8988T (cell line): ENCODE measurements at regions not wholly inside any gene's neighbourhood (a gene's known extent, or its start where the extent isn't known, plus 50 kb on each side); places are given as distances from the start of the nearest gene placed in this dataset.
"Not testable (repeated sequence)": the region's sequence is repeated elsewhere in the genome, so short reads cannot be mapped to it uniquely, and the experiment has no call there.

ENCODE experiments used
- DNase-seq: peaks from one replicate; pipeline ENCODE4 v3.0.0; 2011

- no peak for DNase-seq
Observed at GRCh38 chr9:108762348-108763055, 93.3 kb downstream of the ACTL7B start.

- peak; percentile 35 for DNase-seq
Observed at GRCh38 chr9:108761655-108762347, 94.0 kb downstream of the ACTL7B start.

- no peak for DNase-seq
Observed at GRCh38 chr9:108760841-108761240, 94.9 kb downstream of the ACTL7B start.

GRCh38 chr9:108759835-108760234, 96.0 kb downstream of the ACTL7B start:
- DNase-seq: no peak

GRCh38 chr9:108759399-108759798, 96.4 kb downstream of the ACTL7B start:
- DNase-seq: no peak

- no peak for DNase-seq
Observed at GRCh38 chr9:108756746-108757490, 98.9 kb downstream of the ACTL7B start.

GRCh38 chr9:108755979-108756378, 99.8 kb downstream of the ACTL7B start:
- DNase-seq: no peak

- DNase-seq: no peak
Observed at GRCh38 chr9:108751369-108751768, 104.4 kb downstream of the ACTL7B start.

- DNase-seq: no peak
Observed at GRCh38 chr9:108750661-108751215, 105.0 kb downstream of the ACTL7B start.

- DNase-seq: no peak
Observed at GRCh38 chr9:108748776-108749175, 107.0 kb downstream of the ACTL7B start.

- DNase-seq: no peak
Observed at GRCh38 chr9:108746864-108747263, 108.9 kb downstream of the ACTL7B start.

- DNase-seq: no peak
Observed at GRCh38 chr9:108746001-108746400, 109.8 kb downstream of the ACTL7B start.

GRCh38 chr9:108744641-108745040, 111.1 kb downstream of the ACTL7B start:
- DNase-seq: no peak

- no peak for DNase-seq
Observed at GRCh38 chr9:108743901-108744371, 111.8 kb downstream of the ACTL7B start.

- no peak for DNase-seq
Observed at GRCh38 chr9:108743416-108743815, 112.4 kb downstream of the ACTL7B start.

GRCh38 chr9:108742191-108742590, 113.6 kb downstream of the ACTL7B start:
- DNase-seq: no peak

GRCh38 chr9:108731292-108731691, 124.5 kb downstream of the ACTL7B start:
- DNase-seq: not testable (repeated sequence)

- no peak for DNase-seq
Observed at GRCh38 chr9:108727580-108728111, 128.1 kb downstream of the ACTL7B start.

- no peak for DNase-seq
Observed at GRCh38 chr9:108724652-108725051, 131.1 kb downstream of the ACTL7B start.

- no peak for DNase-seq
Observed at GRCh38 chr9:108724122-108724521, 131.7 kb downstream of the ACTL7B start.

- DNase-seq: no peak
Observed at GRCh38 chr9:108722396-108722795, 133.4 kb downstream of the ACTL7B start.

GRCh38 chr9:108720191-108720642, 135.6 kb downstream of the ACTL7B start:
- DNase-seq: no peak

GRCh38 chr9:108710424-108710823, 145.4 kb downstream of the ACTL7B start:
- DNase-seq: no peak
